22Rv1 (cell line): ENCODE measurements at regions not wholly inside any gene's neighbourhood (a gene's known extent, or its start where the extent isn't known, plus 50 kb on each side); places are given as distances from the start of the nearest gene placed in this dataset.

Experiments
- ZFX ChIP-seq: fragments of 450-650 bp; IDR thresholded peaks from 2 replicates; pipeline ENCODE4 v1.6.1; 2017; ENCODE audit warnings: antibody characterized with exemption, borderline replicate concordance
- TF ChIP-seq, protein P1 (sequence below): fragments of 450-650 bp; IDR thresholded peaks from 2 replicates; pipeline ENCODE4 v1.5.1; 2017; ENCODE audit warnings: mild to moderate bottlenecking

DNA sequence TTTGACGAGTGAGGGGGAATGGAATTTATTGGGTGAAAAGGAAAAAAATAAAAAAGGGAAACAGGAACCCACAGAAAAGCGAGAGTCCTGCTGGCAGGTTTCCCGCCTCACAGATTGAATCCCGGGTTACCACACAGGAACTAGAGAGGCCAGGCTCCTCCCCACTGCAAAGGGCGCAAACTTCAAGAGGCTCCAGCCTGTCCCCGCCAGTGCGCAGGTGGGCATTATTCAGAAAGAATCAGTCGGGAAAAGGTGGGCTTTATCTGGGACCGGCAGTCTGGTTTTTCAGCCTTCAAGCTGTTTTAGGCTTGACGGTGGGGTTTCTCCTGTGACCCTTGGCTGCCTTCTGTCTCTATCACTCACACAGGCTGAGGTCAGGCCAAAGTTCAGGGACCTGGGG, 1496.8 kb downstream of the RPA4 start:
- TF ChIP-seq, protein P1, sequence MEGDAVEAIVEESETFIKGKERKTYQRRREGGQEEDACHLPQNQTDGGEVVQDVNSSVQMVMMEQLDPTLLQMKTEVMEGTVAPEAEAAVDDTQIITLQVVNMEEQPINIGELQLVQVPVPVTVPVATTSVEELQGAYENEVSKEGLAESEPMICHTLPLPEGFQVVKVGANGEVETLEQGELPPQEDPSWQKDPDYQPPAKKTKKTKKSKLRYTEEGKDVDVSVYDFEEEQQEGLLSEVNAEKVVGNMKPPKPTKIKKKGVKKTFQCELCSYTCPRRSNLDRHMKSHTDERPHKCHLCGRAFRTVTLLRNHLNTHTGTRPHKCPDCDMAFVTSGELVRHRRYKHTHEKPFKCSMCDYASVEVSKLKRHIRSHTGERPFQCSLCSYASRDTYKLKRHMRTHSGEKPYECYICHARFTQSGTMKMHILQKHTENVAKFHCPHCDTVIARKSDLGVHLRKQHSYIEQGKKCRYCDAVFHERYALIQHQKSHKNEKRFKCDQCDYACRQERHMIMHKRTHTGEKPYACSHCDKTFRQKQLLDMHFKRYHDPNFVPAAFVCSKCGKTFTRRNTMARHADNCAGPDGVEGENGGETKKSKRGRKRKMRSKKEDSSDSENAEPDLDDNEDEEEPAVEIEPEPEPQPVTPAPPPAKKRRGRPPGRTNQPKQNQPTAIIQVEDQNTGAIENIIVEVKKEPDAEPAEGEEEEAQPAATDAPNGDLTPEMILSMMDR = no peak
- TF ChIP-seq ZFX = no peak
